Gastrocnemius medialis (tissue), 4 donors: ENCODE measurements at regions not wholly inside any gene's neighbourhood (a gene's known extent, or its start where the extent isn't known, plus 50 kb on each side); places are given as distances from the start of the nearest gene placed in this dataset.

Experiments used
- CTCF ChIP-seq, 5 experiments: fragments of 450-650 bp in 3 of 5; fragments of 200-600 bp in 2 of 5; sonication (generic) in 2 of 5; IDR thresholded peaks in 4 of 5; conservative IDR thresholded peaks in 1 of 5; 1 replicate in 4 of 5; 2 replicates in 1 of 5; pipeline ENCODE4 v1.5.1; 2016 to 2019; ENCODE audit warnings: antibody characterized with exemption in 5 of 5, mild to moderate bottlenecking in 3 of 5, moderate library complexity in 3 of 5
- POLR2A ChIP-seq, 2 donors: fragments of 450-650 bp; IDR thresholded peaks; one replicate each; pipeline ENCODE4 v1.6.1; 2017; ENCODE audit warnings: antibody characterized with exemption in 2 of 2, mild to moderate bottlenecking in 2 of 2, moderate library complexity in 2 of 2

- TF ChIP-seq CTCF (IDR thresholded peaks at IDR 0.05 in 4 of 5, conservative IDR thresholded peaks at IDR 0.05 in 1 of 5) (no peak), POLR2A (IDR thresholded peaks at IDR 0.05) (no peak)
These were observed 108.9 kb upstream of the DST start for GRCh38 chr6:56751604-56752003.
